Panc1 (cell line): ENCODE measurements at regions not wholly inside any gene's neighbourhood (a gene's known extent, or its start where the extent isn't known, plus 50 kb on each side); places are given as distances from the start of the nearest gene placed in this dataset.

Source experiments
- POLR2AphosphoS5 ChIP-seq: IDR thresholded peaks from 2 replicates; pipeline ENCODE4 v1.6.1; 2012; ENCODE audit warnings: mild to moderate bottlenecking, low read depth, low read length, moderate library complexity
- SIN3A ChIP-seq: IDR thresholded peaks from 2 replicates; pipeline ENCODE4 v1.6.1; 2012; ENCODE audit warnings: low read depth, mild to moderate bottlenecking, low read length, moderate library complexity, borderline replicate concordance; ENCODE audit not compliant: insufficient read depth
- TF ChIP-seq, protein P1 (sequence below): fragments of 450-650 bp; IDR thresholded peaks from 2 replicates; pipeline ENCODE4 v1.5.1; 2017; ENCODE audit warnings: mild to moderate bottlenecking
- TF ChIP-seq, protein P2 (sequence below), 2 experiments: IDR thresholded peaks; 2 replicates each; pipeline ENCODE4 v1.6.1; 2011 to 2012; ENCODE audit warnings: low read depth in 2 of 2, control low read depth in 1 of 2, low read length in 1 of 2, mild to moderate bottlenecking in 1 of 2, moderate library complexity in 1 of 2; ENCODE audit not compliant: insufficient read depth in 1 of 2

DNA sequence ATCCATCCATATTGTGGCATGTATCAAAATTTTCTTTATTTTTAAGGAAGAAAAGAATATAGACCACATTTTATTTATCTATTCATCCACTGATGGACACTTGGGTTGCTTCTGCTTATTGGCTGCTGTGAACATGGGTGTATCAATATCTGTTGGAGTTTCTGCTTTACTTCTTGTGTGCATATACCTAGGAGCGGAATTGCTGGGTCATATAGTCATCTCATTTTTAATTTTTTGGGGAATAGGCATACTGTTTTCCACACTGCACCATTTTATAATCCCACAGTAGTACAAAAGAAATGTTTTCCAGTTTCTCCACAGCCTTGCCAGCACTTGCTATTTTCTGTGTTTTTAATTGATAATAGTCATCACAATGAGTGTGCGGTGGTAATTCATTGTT, 197.2 kb downstream of the ACKR3 start:
- TF ChIP-seq, protein P1, sequence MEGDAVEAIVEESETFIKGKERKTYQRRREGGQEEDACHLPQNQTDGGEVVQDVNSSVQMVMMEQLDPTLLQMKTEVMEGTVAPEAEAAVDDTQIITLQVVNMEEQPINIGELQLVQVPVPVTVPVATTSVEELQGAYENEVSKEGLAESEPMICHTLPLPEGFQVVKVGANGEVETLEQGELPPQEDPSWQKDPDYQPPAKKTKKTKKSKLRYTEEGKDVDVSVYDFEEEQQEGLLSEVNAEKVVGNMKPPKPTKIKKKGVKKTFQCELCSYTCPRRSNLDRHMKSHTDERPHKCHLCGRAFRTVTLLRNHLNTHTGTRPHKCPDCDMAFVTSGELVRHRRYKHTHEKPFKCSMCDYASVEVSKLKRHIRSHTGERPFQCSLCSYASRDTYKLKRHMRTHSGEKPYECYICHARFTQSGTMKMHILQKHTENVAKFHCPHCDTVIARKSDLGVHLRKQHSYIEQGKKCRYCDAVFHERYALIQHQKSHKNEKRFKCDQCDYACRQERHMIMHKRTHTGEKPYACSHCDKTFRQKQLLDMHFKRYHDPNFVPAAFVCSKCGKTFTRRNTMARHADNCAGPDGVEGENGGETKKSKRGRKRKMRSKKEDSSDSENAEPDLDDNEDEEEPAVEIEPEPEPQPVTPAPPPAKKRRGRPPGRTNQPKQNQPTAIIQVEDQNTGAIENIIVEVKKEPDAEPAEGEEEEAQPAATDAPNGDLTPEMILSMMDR = no peak
- TF ChIP-seq, protein P2, sequence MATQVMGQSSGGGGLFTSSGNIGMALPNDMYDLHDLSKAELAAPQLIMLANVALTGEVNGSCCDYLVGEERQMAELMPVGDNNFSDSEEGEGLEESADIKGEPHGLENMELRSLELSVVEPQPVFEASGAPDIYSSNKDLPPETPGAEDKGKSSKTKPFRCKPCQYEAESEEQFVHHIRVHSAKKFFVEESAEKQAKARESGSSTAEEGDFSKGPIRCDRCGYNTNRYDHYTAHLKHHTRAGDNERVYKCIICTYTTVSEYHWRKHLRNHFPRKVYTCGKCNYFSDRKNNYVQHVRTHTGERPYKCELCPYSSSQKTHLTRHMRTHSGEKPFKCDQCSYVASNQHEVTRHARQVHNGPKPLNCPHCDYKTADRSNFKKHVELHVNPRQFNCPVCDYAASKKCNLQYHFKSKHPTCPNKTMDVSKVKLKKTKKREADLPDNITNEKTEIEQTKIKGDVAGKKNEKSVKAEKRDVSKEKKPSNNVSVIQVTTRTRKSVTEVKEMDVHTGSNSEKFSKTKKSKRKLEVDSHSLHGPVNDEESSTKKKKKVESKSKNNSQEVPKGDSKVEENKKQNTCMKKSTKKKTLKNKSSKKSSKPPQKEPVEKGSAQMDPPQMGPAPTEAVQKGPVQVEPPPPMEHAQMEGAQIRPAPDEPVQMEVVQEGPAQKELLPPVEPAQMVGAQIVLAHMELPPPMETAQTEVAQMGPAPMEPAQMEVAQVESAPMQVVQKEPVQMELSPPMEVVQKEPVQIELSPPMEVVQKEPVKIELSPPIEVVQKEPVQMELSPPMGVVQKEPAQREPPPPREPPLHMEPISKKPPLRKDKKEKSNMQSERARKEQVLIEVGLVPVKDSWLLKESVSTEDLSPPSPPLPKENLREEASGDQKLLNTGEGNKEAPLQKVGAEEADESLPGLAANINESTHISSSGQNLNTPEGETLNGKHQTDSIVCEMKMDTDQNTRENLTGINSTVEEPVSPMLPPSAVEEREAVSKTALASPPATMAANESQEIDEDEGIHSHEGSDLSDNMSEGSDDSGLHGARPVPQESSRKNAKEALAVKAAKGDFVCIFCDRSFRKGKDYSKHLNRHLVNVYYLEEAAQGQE (IDR thresholded peaks at IDR 0.05; ENCODE audit: insufficient read depth in 1 of 2, low read depth in 2 of 2, low read length in 1 of 2) = no peak
- TF ChIP-seq SIN3A (no peak), POLR2AphosphoS5 (no peak)
